ENCODE measurements at regions not wholly inside any gene's neighbourhood (a gene's known extent, or its start where the extent isn't known, plus 50 kb on each side); places are given as distances from the start of the nearest gene placed in this dataset.

DNA sequence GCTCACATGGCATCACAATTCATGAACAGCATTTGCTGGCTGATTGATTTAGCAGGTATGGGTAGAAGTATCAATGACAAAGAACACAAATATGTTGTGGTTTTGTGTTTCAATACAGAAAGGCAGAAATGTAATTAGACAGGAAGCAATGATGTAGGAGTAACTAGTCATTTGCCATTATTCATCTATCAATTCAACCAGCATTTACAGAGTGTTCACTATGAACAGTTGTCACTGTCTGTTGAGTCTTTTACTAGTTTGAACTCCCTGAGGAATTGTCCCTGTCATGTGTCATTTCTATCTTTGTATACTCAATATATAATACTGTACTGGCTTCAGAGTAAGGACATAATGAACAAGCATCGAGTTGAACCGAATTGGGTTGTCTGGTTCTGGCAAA, 51.5 kb upstream of the ARHGAP24 start:
- H3K4me1 ChIP-seq (ENCODE audit: control insufficient read depth in 1 of 2, insufficient read depth in 2 of 2, low read length in 2 of 2), result peaks cover 0 to 3% of the 10 kb centered on the region in 2 experiments
- WGBS (ENCODE audit: extremely low coverage, insufficient coverage, insufficient read length), result no CpG with 5 or more reads among the region's 2 CpGs
- no peak overlapping the region for H3K18ac ChIP-seq (ENCODE audit: low read length)
- no peak overlapping the region for H4K12ac ChIP-seq (ENCODE audit: low read depth, low read length)
- no peak overlapping the region for H4K91ac ChIP-seq (ENCODE audit: low read depth, low read length)
- no peak overlapping the region for H2AFZ ChIP-seq (ENCODE audit: insufficient read depth, low read length, poor library complexity)
- no peak overlapping the region for H2AK5ac ChIP-seq (ENCODE audit: low read length)
- H3K4me2 ChIP-seq (ENCODE audit: low read length), result no peak overlapping the region
- H2BK5ac ChIP-seq (ENCODE audit: low read depth, low read length, poor library complexity), result no peak overlapping the region
- no peaks in the 10 kb centered on the region for H3K79me1 ChIP-seq (ENCODE audit: low read length)
- H2BK120ac ChIP-seq (ENCODE audit: insufficient read depth, low read length, poor library complexity), result no peak overlapping the region
- H3K4me3 ChIP-seq (ENCODE audit: low read depth, low read length), result no peak overlapping the region
- no peak overlapping the region for H3K9ac ChIP-seq (ENCODE audit: low read length)
- no peak overlapping the region for H3K27ac ChIP-seq (ENCODE audit: low read depth, low read length)
- H3K4ac ChIP-seq (ENCODE audit: low read depth, low read length), result no peak overlapping the region
- H2BK12ac ChIP-seq (ENCODE audit: low read length), result no peak overlapping the region
- no peaks in the 10 kb centered on the region for H3K79me2 ChIP-seq (ENCODE audit: control insufficient read depth, insufficient read depth, low read length, poor library complexity)
- no peak for DNase-seq
- H3K36me3 ChIP-seq (ENCODE audit: control insufficient read depth in 1 of 2, insufficient read depth in 2 of 2, low read length in 2 of 2), result no peaks in the 10 kb centered on the region
- no peaks in the 10 kb centered on the region for H3K9me3 ChIP-seq (ENCODE audit: insufficient read depth, low read depth, low read length)
- H3K23ac ChIP-seq (ENCODE audit: low read length), result no peak overlapping the region
- H4K8ac ChIP-seq (ENCODE audit: low read depth, low read length), result no peak overlapping the region
- H3K14ac ChIP-seq (ENCODE audit: low read length), result no peak overlapping the region
- no peaks in the 10 kb centered on the region for H3K27me3 ChIP-seq (ENCODE audit: insufficient read depth, low read length)

Measured in trophoblast cell (in vitro differentiated cells and primary cell).